CD4-positive, alpha-beta T cell treated with Interleukin-12 subunit alpha and Interleukin-12 subunit beta, for 1 hour (primary cell): ENCODE measurements at regions not wholly inside any gene's neighbourhood (a gene's known extent, or its start where the extent isn't known, plus 50 kb on each side); places are given as distances from the start of the nearest gene placed in this dataset.
"Not testable (repeated sequence)": the region's sequence is repeated elsewhere in the genome, so short reads cannot be mapped to it uniquely, and the experiment has no call there.

ENCODE experiments used
- DNase-seq: peaks from one replicate; pipeline ENCODE4 v3.0.0-alpha.2; 2020

DNA sequence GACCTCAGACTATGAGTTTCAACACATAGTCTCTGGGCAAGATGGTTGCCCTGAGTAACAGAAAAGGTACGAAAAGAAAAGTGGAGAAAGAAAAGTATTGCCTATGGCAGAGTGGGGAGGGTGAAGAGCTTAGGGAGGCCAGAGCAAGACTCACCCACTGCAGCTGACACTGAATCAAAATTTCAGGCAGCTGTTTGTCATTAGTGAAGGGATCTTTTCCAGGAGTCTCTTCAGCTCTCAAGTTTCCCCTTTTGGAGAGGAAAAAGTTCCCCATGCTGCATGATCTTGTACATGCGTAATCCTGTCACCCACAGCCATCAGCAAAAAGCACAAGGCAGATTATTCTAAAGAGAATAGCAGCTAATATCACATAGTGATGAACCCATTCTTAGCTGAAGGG is 616.9 kb upstream of the GBE1 start:
- DNase-seq: no peak

DNA sequence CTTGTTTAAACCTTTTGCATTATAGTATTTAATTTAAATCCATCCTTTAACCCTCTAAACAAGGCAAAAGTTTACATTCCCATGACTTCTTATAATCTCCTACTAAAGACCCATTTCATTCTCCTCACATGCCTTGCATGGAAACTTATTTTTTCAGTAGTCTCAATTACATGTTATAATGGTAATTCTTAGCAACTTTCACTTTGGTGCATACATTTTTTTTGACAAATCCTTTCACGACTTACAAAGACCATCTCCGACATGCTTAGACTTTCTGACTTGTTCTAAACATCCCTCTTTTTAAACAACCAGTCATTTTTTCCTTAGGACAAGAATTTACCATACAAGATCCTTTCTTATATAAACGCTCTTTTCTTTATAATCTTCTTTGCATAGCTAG is 615.4 kb upstream of the GBE1 start:
- DNase-seq: no peak

DNA sequence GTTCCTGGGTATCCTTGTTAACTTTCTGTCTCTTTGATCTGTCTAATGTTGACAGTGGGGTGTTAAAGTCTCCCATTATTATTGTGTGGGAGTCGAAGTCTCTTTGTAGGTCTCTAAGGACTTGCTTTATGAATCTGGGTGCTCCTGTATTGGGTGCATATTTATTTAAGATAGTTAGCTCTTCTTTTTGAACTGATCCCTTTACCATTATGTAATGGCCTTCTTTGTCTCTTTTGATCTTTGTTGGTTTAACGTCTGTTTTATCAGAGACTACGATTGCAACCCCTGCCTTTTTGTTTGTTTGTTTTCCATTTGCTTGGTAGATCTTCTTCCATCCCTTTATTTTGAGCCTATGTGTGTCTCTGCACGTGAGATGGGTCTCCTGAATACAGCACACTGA is 612.4 kb upstream of the GBE1 start:
- not testable (repeated sequence) for DNase-seq

DNA sequence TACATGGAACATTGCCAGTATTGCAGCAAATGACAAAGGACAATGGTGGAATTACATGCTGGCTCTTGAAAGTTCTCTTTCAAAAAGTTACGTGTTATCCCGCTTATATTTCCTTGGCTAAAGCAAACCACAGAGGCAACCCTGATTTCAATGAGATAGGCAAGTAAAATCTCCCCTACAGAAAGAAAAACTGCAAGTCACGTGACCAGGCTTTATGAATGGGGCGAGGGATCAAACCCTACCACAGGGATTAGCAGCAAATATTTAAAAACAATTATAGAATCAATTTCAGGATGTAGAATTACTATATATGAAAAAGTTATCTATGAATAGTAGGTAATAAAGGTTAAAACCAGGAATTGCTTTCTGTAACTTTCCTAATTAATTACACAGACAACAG is 603.4 kb upstream of the GBE1 start:
- DNase-seq: no peak

DNA sequence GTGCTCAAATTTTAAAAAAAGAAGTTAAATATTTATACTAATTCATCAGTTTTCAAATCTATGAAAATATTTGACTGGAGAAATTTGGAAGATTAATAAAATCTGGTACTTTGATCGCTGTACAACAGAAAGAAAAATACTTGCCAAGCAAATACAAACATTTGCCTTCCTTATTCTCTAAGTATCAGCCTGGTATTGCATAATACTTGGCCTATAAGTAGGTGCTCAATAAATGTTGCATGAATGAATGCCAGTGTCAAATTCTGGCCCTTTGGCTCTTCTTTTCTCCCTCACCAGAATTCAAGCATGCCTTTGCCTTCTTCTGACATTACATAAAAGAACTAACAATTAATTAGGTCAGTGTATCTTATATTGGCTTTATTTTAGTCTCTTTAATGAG is 601.7 kb upstream of the GBE1 start:
- DNase-seq: no peak

DNA sequence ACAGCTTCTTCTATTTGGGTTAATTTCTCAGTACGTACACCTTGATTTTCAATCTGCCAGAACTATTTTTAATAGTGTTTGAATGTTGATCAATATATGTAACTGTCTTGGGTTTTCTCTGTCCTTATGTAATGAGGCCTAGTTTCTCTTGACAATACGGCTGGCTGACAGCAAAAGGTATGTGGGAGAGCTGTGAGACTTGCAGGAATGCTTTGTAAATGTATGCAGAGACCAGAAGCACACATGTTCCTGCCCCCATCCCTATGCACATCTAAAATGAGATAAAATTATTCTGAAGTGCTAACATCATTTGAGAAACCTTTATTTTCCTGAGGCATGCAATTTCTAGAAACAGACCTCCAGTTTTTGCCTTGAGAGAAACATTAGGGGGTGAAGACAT is 593.8 kb upstream of the GBE1 start:
- no peak for DNase-seq

DNA sequence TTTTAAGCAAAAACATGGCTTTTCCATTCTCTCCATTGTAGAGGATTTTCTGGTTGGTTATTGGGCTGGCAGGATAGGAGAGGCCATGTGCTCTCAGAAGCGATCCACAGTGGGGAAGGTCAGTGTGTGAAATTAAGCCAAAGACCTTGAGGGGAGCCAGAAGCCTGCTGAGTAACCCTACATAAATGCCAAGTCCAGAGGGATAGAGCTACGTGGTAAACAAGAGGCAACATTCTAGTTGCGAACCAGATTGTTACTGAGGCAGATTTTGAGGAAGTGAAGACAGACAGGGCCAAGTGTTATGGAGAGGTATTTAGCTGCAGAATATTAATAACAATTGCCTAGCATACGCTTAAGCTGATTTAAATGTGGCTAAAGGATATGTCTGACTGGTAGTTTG is 592.8 kb upstream of the GBE1 start:
- no peak for DNase-seq

DNA sequence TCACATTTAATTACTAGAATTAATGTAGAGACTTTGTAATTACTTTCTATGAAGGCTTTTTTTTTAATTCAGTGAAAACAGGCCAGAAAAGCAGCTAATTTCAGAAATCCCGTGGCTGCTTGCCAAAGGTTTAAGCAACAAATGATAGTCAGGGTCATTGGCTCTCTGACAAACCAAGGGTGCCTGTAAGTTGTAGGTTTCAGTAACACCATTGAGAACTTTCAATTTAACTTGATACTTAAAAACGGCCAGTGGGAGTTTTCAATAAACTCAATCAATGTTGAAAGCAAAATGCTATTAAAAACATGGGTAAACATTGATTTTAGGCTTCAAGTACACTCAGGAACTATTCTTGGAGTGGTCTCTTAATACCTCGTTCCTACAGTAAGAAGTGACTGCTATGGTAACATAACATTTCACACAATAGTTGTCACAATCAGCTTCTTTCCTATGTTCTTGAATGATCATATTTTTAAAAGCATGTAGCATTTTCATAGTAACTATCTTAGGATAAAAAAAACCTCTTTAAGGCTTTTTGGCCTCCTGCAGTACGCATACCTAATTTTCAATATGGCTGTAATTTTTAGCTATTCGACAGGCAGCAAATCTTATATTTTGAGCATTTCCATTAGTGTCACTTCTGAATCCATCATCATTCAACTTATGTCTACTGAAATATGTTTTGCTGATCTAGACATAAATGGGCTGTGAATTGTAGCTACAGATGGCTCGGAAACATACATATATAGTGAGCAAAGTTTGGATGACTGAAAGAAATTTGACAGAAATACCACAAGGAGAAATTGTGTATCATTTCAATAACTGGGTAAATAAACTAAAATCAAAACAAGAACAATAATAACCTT is 592.1 kb upstream of the GBE1 start:
- no peak for DNase-seq

DNA sequence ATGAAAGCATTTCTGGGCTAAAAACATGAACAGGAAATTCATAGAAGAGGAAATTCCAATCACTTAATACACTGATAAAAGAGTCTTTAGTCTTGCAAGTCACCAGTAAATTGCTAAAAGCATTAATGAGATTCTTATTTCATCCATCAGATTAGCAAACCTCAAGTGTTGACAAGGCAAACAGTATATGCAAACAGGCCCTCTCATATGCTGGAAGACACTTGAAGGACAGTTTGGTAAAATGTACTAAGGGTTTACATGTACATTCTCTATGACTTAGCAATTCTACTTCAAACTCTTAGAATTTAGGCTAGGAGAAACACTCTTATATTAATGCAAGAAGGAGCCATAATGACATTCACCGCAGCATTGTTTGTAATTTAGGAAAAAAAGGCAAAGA is 586.1 kb upstream of the GBE1 start:
- no peak for DNase-seq

DNA sequence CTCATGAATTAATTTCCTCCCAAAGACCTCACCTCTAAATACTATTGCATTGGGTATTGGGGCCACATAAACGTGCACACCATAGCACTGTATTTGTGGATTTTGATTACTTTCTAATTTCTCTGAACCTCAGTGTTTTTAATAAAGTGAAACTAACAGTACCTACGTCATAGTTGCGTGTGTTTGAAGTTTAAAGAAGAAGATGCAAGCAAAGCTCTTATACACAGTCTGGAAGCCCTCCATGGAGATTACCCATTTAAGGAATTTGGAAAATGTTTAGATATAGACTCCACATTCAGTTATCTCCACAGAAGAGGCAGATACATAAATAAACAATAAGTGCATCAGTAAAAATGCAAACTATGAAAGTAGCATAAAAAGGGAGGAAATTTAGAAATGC is 581.1 kb upstream of the GBE1 start:
- no peak for DNase-seq

DNA sequence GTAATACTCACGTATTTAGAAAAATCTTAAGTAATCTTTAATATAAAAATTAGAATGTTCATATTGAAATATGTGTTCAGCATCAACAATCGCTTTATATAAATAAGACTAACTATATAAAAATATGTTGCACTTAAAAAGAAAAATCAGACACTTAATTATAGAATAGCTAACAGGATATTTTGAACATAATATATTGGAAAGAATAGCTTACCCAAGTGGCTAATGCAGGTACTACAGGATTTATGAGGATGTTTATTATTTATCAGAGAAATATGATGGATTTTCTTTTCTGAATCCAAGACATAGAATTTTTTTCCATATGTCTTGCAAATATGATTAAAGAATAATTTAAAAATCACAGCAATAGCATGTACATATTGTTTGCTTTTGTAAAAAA is 567.9 kb upstream of the GBE1 start:
- DNase-seq: no peak

DNA sequence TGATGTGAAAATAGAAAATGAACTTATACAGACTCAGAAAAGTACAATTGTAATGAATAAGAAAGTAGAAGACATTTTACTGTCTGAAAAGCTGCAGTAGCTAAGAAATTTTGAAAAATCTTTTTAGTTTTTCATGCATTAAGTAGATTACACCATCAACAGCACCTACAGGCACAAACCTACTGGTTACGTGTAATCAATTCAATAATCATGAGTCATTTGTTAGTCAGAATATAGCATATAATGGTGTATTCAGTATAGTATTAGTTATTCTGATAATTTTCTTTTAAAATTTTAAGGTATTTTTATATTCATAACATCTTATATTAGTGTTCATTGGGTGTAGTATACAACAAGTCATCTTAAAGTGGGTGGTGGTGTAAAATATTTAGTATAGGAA is 550.5 kb upstream of the GBE1 start:
- DNase-seq: no peak

DNA sequence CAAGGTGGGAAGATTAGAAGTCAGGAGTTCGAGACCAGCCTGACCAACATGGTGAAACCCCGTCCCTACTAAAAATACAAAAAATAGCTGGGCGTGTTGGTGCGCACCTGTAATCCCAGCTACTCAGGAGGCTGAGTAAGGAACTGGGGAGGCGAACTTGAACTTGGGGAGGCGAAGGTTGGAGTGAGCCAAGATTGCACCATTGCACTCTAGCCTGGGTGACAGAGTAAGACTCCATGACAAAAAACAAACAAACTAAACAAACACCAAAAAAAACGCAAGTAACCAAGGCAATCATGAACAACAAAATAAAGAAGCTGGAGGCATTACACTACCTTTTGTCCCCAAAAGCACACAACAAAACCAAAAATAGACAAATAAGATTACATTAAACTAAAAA is 547.3 kb upstream of the GBE1 start:
- no peak for DNase-seq

DNA sequence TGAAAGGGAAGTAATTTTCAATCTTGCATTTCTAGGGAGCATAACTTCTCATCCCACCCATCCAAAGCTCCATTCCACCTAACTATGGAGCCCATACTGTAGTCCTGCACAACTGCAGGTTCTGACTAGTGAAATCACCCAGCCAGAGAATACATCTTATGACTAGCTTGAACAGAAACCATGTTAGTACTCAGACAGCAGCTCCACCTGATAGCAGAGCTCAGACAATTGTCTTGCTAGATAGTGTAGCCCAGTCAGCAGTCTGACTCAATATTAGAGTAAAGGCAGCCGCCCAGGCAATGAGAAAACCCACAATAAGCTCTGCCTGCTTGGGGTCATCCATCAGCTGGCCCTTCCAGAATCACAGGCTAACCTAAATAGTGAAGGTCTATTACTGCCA is 544.7 kb upstream of the GBE1 start:
- DNase-seq: no peak

DNA sequence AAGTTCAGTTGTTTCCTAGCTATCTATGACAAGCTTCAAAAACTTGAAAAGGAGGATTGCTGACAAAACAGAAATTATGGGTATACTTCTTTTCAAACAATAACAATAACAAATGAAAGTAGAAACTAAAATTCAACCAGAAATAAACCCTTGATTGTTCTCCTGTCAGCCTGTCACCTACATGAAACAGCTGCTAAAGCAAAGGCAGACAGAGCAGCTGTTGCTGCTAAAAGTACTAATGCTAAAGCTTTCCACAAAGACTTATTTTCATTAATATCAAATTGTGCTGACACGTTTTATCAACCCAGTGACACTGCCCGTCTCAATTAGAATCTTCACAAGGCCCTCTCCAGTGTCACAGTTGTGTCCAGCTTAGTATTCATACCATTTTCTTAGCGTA is 533.2 kb upstream of the GBE1 start:
- no peak for DNase-seq

DNA sequence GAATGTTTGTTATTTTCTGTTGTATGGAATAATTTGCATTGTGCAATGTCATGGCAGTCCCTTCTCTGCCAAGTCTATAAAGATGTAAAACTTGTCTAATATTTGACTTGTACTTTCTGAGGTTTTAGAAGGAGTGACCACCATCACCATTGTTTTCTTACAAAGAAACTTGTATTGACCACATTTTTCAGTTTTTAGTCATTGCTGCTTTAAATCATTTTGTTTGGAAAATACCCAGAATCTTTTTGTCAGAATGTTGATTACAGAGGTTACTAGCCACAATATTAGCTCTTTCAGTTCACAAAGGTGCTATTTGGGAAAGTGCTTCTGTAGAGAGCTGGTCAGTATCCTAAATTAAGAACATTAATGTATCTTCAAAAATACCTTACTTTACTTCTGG is 532.4 kb upstream of the GBE1 start:
- no peak for DNase-seq

DNA sequence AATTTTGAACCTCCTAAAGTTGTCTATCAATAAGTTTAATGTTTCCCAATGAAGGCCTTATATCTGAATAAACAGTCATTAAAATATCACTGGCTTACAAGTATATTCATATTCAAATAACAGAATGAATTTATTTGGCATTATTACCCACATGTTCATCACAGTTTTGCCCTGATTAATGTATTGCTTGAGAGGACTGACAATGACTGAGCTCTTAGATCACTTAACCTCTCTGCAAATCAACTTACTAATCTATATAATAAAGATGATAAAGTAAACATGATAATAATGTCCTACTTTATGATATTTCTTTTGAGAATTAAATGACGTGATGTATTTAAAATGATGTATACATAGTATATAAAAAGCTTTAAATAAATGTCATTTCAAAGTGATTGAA is 532.0 kb upstream of the GBE1 start:
- no peak for DNase-seq

DNA sequence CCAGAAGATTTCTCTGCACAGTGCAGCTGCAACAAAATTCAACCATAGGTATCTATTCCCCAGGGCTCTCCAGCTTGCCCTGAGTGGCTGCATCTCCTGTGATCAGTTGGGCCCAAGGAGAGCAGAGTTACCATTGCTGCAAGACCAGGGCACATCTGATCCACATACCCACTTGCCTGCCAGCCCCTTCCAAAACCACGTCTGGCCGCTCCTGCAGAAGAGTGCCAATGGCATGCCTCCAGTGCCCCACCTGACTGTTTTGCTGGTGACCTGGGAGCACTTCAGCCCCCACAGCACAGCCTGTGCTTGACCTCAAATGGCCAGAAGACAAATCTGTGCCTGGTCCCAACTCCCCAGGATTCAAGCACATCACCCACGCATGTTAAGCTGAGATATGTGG is 526.1 kb upstream of the GBE1 start:
- DNase-seq: no peak

DNA sequence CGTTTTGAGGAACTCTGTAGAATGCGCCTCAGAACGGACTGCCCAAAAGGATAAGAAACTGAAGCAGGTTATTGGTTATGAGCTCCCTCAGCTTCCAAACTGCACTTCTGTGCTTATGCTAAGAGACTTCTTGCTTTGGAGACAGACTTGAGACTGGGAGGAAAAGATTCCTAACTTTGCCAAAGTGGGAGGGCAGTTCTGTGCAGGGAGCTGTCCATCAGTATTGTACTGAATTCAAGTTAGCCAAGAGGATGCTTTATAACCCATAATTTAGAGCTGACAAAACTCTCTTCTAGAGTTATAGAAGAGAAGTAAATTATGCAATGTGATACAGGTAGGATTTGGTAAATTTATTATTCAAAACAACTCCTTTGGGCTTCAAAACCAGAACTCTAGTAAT is 519.8 kb upstream of the GBE1 start:
- DNase-seq: no peak

DNA sequence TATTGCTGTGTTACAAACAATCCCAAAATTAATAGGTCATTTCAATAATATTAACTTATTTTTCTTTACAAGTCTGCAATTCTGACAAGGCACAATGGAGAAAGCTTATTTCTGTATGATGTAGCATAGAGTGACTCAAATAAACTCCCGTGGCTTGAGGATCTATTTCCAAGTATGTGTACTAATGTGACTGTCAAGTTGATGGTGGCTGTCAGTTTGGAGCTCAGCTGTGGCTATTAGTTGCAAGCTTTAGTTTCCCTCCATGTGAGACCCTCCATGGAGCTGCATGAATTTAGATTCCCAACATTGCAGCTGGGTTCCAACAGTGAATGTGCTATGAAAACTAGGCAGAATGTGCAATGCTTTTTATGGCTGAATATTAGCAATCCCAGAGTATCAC is 515.5 kb upstream of the GBE1 start:
- no peak for DNase-seq

DNA sequence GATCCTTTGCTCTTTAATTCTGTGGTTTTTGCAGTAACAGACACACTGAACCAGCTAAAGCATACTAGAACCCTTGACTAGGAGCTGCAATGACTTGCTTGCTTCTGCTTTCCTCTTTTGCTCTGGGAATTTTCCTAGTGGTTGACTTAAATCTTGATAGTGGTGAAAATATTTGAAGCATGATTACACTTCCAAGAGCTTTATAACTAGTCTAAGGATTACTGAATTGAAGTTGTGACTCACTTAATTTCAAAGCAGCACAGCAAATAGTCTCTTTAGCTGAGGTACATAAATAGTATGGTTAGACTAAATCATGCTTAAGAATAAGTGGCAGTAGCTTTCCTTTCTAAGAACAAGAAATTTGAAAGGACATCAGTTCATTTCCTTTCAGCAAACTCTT is 513.5 kb upstream of the GBE1 start:
- DNase-seq: no peak

DNA sequence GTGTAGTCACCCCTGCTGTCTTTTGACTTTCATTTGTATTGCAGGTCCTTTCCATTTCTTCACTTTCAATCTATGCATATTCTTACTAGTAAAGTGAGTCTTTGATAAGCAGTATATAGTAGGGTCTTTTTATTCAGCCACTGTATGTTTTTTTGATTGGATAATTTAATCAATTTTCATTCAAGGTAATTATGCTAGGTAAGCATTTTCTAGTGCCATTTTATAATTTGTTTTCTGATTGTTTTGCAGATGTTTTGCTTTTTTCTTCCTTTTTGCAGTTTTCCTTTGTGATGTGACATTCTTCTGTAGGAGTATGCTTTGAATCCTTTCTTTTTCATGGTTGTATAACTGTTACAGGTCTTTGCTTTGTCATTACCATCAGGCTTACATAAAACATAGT is 504.3 kb upstream of the GBE1 start:
- no peak for DNase-seq

DNA sequence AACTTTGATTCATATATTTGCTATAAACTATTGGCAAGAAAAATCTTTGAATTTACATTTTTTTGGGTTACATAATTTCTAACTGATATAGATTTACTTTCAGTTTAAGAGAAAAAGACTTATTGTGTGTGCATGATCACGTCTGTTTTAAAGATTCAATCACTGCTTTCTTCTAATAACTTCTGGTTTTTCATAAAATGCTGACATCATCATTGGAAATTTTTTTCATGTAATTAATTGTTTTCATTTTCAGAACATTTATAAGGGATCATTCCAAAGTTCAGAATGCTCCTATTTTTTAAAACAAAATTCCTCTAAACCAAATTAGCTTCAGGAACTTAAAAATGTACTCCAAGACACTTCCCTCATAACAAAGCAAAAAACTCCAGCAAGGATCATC is 500.7 kb upstream of the GBE1 start:
- no peak for DNase-seq

DNA sequence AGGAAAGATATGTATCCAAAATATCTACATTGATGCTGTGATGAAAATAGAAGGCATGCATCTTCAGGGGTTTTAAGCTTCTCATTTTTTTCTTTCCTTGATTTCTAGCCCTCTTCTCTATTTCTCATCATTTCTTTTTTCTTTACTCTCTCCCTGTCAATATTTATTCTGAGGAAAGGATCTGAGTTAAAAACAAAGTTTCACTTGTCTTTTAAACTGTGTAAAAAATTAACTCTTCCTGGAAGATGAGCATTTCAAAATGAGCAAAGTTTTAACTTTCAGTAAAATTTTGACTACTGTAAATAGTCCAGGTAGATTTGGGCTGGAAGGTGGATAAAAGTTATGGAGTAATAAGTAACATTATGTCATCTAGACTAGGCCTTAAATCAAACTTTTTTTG is 500.2 kb upstream of the GBE1 start:
- DNase-seq: no peak

DNA sequence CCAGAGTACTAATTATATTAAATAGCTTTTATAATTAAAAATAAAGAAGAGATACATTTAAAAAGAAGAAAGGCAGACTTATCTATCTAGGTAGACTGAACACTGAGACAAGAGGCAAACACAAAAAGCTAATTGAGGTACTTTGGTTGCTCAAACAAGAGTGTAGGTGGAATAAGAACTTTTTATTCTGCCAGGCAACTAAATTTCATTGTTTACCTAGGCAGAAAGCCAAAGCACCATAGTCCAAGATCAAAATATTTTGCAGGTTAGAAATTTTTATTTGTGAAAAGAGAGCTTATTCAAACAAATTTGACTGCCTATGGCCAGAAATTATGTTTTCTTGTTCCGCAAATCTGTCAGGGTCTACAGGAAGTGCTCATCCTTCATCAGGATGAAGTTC is 499.6 kb upstream of the GBE1 start:
- no peak for DNase-seq

DNA sequence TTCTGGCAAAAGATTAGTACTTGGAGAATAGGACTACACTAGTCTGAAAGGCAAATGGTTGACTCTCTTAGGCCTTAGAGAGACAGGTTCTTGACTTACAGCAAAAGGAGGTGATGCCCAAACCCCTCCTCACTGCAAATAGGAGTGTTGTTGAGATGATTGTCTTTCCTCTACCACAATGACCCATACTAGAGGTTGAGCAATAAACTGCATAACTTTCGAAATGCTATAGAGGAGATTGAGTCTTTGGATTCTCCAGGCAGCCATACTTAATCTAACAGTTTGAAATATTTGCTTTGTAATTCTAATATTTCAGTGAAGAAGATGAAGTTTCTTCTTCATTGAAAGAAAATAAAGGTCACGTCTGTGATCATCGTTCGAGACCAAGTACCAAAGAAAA is 498.5 kb upstream of the GBE1 start:
- DNase-seq: no peak
